Endothelial cell of umbilical vein (primary cell): ENCODE measurements at regions not wholly inside any gene's neighbourhood (a gene's known extent, or its start where the extent isn't known, plus 50 kb on each side); places are given as distances from the start of the nearest gene placed in this dataset.

Source experiments
- BruUV-seq: library from RNA; stranded (reverse); fragments of 400-500 nt; replicated peaks from 2 replicates; lab custom pipeline; 2021; lab: Mats Ljungman, UMichigan
- CTCF ChIA-PET: fragments of 300-600, 350-600 bp; sonication (Branson Sonifier 250); formaldehyde crosslinking; loops from one replicate; lab custom pipeline; 2021; ENCODE audit warnings: antibody characterized with exemption, inconsistent platforms; lab: Charles Lee
- POLR2A ChIA-PET: fragments of 300-600, 350-600 bp; sonication (Branson Sonifier 250); formaldehyde crosslinking; loops from one replicate; lab custom pipeline; 2021; ENCODE audit warnings: antibody characterized with exemption, inconsistent platforms; lab: Charles Lee
- DNase-seq: peaks from one replicate; pipeline ENCODE4 v3.0.0-alpha.2; 2011; ENCODE audit warnings: low read depth, low spot score
- FAIRE-seq: peaks from 2 replicates; lab custom pipeline; 2011; peaks lifted over from hg19 to GRCh38; lab: Jason Lieb, UNC
- H2AFZ ChIP-seq: 2 replicates; pipeline ENCODE4 v1.6.0; 2012; ENCODE audit warnings: low read depth, low read length, control low read depth, inconsistent platforms
- H3K27ac ChIP-seq: 2 replicates; pipeline ENCODE4 v1.5.1; 2011; ENCODE audit warnings: low read depth, mild to moderate bottlenecking, control low read depth, low read length, moderate library complexity; ENCODE audit not compliant: insufficient read depth
- H3K27me3 ChIP-seq, 2 experiments: 2 replicates each; pipeline versions ENCODE4 v1.6.0 to v1.6.1; 2011; ENCODE audit warnings: low read length in 2 of 2, mixed read lengths in 1 of 2; ENCODE audit not compliant: control insufficient read depth in 2 of 2, insufficient read depth in 2 of 2
- H3K36me3 ChIP-seq, 2 experiments: 2 replicates in 1 of 2; 3 replicates in 1 of 2; pipeline ENCODE4 v1.5.1; 2011; ENCODE audit warnings: low read length in 2 of 2, mild to moderate bottlenecking in 1 of 2, moderate library complexity in 1 of 2; ENCODE audit not compliant: control insufficient read depth in 2 of 2, insufficient read depth in 2 of 2; ENCODE audit errors: extremely low read depth in 1 of 2
- H3K4me1 ChIP-seq: 3 replicates; pipeline ENCODE4 v1.5.1; 2011; ENCODE audit warnings: mild to moderate bottlenecking, low read length; ENCODE audit not compliant: control insufficient read depth, insufficient read depth; ENCODE audit errors: extremely low read depth
- H3K4me2 ChIP-seq: 2 replicates; pipeline ENCODE4 v1.6.1; 2011; ENCODE audit warnings: low read length, control low read depth, mixed read lengths; ENCODE audit not compliant: insufficient read depth
- H3K4me3 ChIP-seq, 3 experiments: fragments of 200-600 bp in 1 of 3; sonication (generic), shearing (Covaris generic) in 1 of 3; replicated peaks in 1 of 3; 2 replicates each; pipeline ENCODE4 v1.5.1; 2011 to 2016; ENCODE audit warnings: control low read depth in 3 of 3, low read length in 3 of 3, mild to moderate bottlenecking in 2 of 3, inconsistent platforms in 1 of 3, low read depth in 1 of 3, moderate library complexity in 1 of 3; ENCODE audit not compliant: insufficient read depth in 1 of 3
- H3K79me2 ChIP-seq: 2 replicates; pipeline ENCODE4 v1.6.0; 2012; ENCODE audit warnings: low read length, inconsistent platforms; ENCODE audit not compliant: control insufficient read depth, insufficient read depth
- H3K9ac ChIP-seq: replicated peaks from 2 replicates; pipeline ENCODE3; 2011; ENCODE audit warnings: low read length, control low read depth; ENCODE audit not compliant: insufficient read depth; ENCODE audit errors: extremely low read depth
- H3K9me1 ChIP-seq: replicated peaks from 3 replicates; pipeline ENCODE4 v1.6.0; 2011; ENCODE audit warnings: mild to moderate bottlenecking, low read length; ENCODE audit not compliant: control insufficient read depth, insufficient read depth; ENCODE audit errors: extremely low read depth
- H3K9me3 ChIP-seq: replicated peaks from 2 replicates; pipeline ENCODE4 v1.5.1; 2012; ENCODE audit warnings: low read length, inconsistent platforms; ENCODE audit not compliant: control insufficient read depth, insufficient read depth
- H4K20me1 ChIP-seq: replicated peaks from 2 replicates; pipeline ENCODE3; 2011; ENCODE audit warnings: mild to moderate bottlenecking, low read length; ENCODE audit not compliant: control insufficient read depth, insufficient read depth; ENCODE audit errors: extremely low read depth
- CTCF ChIP-seq, 2 donors: IDR thresholded peaks; 1 replicate in 1 of 2; 2 replicates in 1 of 2; pipeline ENCODE4 v1.5.1; 2011; ENCODE audit warnings: low read length in 2 of 2, mild to moderate bottlenecking in 2 of 2, moderate library complexity in 2 of 2, control low read depth in 1 of 2, inconsistent platforms in 1 of 2, low read depth in 1 of 2; ENCODE audit not compliant: insufficient read depth in 1 of 2; ENCODE audit errors: extremely low read depth in 1 of 2
- EZH2 ChIP-seq: IDR thresholded peaks from 2 replicates; pipeline ENCODE4 v1.6.1; 2012; ENCODE audit warnings: borderline replicate concordance, low read depth, mild to moderate bottlenecking, moderate library complexity, low read length, inconsistent platforms; ENCODE audit not compliant: severe bottlenecking
- FOS ChIP-seq: IDR thresholded peaks from 2 replicates; pipeline ENCODE4 v1.6.1; 2011; ENCODE audit warnings: mild to moderate bottlenecking, low read length, moderate library complexity, borderline replicate concordance; ENCODE audit not compliant: insufficient read depth
- GATA2 ChIP-seq: IDR thresholded peaks from 2 replicates; pipeline ENCODE4 v1.7.0; 2011; ENCODE audit warnings: low read depth, mild to moderate bottlenecking, moderate library complexity, mixed read lengths, low read length; ENCODE audit not compliant: insufficient read length, insufficient read depth
- JUN ChIP-seq: IDR thresholded peaks from 2 replicates; pipeline ENCODE4 v1.6.1; 2011; ENCODE audit warnings: borderline replicate concordance, low read depth; ENCODE audit not compliant: insufficient read length, insufficient read depth
- MAX ChIP-seq: IDR thresholded peaks from 2 replicates; pipeline ENCODE4 v1.6.1; 2011; ENCODE audit not compliant: insufficient read depth, insufficient read length
- MYC ChIP-seq: IDR thresholded peaks from one replicate; pipeline ENCODE4 v1.6.1; 2011; ENCODE audit warnings: mild to moderate bottlenecking, low read depth, low read length
- POLR2A ChIP-seq: IDR thresholded peaks from 2 replicates; pipeline ENCODE4 v1.6.1; 2012; ENCODE audit warnings: low read depth, mild to moderate bottlenecking, control low read depth, low read length
- POLR2AphosphoS5 ChIP-seq: IDR thresholded peaks from 2 replicates; pipeline ENCODE4 v1.6.1; 2012; ENCODE audit warnings: low read depth, mild to moderate bottlenecking, control low read depth, low read length, moderate library complexity; ENCODE audit not compliant: insufficient read depth
- dilution Hi-C: fragments of 300-500 bp; cut with MboI; formaldehyde crosslinking; loops from one replicate; pipeline ENCODE4 v1.15.0; 2019; ENCODE audit warnings: low sequenced_read_pairs; ENCODE audit not compliant: extremely low pct_ligation_motif_present
- intact Hi-C: fragments of 100-400 bp; cut with micrococcal nuclease; formaldehyde crosslinking; loops from one replicate; pipeline ENCODE4 v1.10.0; 2022

- Histone ChIP-seq H3K9ac (no peak overlapping the region), H3K4me1 (no peaks in the 10 kb centered on the region), H3K9me1 (no peaks in the 10 kb centered on the region), H3K36me3 (no peaks in the 10 kb centered on the region), H3K9me3 (no peaks in the 10 kb centered on the region), H3K79me2 (no peaks in the 10 kb centered on the region), H3K27me3 (no peaks in the 10 kb centered on the region), H3K4me2 (no peak overlapping the region), H3K4me3 (no peak overlapping the region), H3K27ac (no peak overlapping the region), H2AFZ (no peak overlapping the region), H4K20me1 (no peaks in the 10 kb centered on the region)
- TF ChIP-seq CTCF (IDR thresholded peaks at IDR 0.05; ENCODE audit: extremely low read depth in 1 of 2, insufficient read depth in 1 of 2, low read depth in 1 of 2, low read length in 2 of 2) (no peak), MAX (no peak), GATA2 (no peak), POLR2AphosphoS5 (no peak), EZH2 (no peak), JUN (no peak), MYC (no peak), POLR2A (no peak), FOS (no peak)
- FAIRE-seq (no peak), DNase-seq (no peak)
- BruUV-seq: no TSS peak
- dilution Hi-C loops: no loop called here
- ChIA-PET CTCF (no interaction called here), POLR2A (no interaction called here)
- intact Hi-C loops: no loop called here
Measured at GRCh38 chr2:53347269-53347668, 420.3 kb upstream of the CHAC2 start.
